DMS153 treated with DMSO at 0.1 percent for 48 hours (cell line): ENCODE measurements at regions not wholly inside any gene's neighbourhood (a gene's known extent, or its start where the extent isn't known, plus 50 kb on each side); places are given as distances from the start of the nearest gene placed in this dataset.

ENCODE experiments used
- DNase-seq: peaks from one replicate; lab custom pipeline; 2025; ENCODE audit not compliant: unreplicated experiment; lab: John Stamatoyannopoulos, UW

DNA sequence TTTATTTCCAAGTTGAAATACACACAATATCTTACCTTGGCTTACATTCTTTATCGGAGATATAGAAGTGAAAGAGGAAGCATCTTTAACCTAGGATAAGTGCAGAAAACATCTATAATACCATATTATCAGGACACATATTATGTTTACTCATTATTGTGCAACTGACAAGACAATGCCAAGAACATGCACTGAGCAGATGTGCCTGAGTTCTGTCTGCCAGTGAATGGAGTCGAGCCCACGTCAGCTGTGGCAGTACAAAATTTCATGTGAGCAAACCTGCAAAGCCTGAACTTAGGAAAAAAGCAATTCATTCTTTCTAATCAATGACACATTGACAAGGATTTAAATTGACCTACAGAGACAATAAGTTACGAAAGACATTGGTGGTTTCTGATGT, 154.4 kb downstream of the AXIN2 start:
- no peak for DNase-seq

DNA sequence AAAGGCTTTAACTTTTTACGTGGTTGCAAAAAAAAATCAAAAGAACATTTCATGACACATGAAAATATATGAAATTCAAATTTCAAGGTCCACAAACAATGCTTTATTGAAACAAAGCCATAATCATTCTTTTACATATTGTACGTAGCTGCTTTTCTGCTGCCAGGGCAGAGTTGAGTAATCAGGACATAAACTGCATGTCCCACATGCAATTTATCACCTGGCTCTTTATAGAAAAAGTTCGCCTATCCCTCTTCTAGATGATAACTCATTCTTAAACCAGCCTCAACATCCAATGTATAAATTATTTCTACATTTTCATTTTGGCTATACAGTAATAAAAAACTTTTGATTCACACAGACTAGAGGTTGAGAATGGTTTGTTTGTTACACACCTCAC, 154.9 kb downstream of the AXIN2 start:
- no peak for DNase-seq

DNA sequence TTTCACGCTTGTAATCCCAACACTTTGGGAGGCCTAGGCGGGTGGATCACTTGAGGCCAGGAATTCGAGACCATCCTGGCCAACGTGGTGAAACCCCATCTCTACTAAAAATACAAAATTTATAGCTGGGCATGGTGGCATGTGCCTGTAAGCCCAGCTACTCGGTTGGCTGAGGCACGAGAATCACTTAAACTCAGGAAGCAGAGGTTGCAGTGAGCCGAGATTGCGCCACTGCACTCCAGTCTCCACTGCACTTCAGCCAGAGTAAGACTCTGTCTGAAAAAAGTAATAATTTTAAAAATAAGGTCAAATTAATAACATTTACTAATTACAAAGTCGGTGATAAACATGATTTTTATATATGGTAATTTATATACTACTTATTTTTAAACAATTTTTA, 155.9 kb downstream of the AXIN2 start:
- no peak for DNase-seq

DNA sequence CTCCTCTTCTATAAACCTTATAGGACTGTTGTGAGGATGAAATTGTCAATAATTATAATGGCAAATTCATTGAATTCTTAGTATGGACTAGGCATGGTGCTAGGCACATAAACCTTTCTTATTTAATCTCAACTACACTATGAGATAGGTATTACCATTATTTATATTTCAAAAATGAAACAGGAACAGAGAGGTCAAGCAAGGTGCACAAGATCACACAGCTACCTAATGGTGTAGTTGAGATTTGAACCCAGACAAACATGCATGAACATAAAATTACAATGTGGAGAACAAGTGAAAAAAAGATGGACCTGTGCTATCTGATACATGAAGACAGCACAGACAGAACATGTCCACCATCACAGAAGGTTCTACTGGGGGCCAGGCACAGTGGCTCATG, 156.7 kb downstream of the AXIN2 start:
- DNase-seq = no peak

DNA sequence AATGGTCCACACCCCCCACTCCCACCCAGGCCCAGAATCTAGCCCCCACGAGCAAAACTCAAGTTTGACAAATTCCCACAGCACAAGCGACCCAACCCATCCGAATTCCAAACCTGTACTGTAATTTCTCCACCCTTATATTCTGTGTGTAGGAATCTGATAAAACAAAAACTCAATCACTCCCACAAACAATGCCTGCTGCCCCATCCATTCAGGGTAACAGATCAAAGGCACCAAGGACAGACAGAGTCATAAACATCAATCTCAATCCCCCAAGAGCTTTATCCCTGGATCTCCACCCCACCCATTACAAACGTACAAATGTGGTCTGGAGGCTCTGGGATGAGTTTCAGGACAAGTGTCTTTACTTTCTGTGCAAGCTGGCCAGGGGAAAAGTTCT, 157.8 kb downstream of the AXIN2 start:
- no peak for DNase-seq

DNA sequence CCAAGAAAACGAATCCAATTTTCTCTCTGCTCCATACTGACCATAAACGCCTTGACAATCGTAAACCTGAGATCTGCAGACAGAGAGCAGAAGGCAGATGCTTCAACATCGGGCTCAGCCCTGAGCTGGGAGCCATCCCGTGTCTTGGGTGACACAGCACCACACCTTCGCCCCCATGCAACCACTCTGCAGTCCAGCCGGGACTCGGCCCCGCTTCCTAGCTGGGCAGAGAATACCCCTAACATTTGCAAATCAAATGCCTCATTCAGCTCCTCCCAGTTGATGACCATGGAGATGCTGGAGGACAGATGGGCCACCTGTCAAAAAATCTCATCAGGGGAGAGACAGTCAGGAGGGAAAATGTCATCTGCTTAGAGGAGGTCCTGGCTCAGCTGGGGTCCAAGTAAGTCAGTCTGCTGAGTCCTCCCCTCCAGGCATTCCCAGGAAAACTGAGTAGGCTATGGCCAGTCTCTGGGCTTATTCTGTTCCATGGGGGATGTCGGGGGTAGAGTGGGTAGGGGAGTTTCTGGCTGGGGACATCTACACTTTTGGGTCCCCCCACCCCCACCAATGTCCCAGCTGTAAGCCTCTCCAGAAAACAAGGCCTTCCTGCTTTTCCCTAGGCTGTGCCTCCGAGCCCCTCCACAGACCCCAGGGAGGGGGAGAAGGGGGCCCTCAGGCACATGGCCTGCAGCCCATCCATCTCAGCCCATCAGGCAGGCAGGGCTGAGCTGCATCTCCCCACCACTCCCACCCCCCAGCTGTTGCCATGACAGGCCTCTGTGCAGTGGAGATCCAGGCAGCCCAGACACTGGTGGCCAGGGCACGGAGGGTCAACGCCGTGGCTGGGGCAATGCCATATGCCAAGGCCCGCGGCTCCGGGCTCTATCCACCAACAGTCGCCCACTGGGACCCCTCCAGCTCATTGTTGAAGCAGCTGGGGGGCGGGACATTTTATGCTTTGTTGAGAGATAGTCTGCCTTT, 158.6 kb downstream of the AXIN2 start:
- no peak for DNase-seq

DNA sequence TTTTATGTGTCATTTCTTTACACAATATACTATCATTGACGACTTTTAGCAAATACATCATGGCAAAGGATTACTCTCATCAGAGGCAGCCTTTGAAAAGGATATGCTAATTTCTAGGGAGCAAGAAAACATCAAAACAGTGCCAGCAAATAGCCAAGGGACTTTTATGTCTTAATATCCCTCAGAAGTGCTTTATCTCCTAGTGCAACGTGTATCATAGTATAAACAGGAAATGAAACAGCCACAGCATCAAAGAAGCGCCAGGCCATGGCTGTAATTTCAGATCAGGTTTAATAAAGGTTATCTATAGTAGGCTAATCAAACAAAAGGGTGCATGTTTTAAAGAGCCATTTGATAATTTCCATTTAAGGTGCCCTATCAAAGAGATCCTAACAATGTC, 159.9 kb downstream of the AXIN2 start:
- no peak for DNase-seq

DNA sequence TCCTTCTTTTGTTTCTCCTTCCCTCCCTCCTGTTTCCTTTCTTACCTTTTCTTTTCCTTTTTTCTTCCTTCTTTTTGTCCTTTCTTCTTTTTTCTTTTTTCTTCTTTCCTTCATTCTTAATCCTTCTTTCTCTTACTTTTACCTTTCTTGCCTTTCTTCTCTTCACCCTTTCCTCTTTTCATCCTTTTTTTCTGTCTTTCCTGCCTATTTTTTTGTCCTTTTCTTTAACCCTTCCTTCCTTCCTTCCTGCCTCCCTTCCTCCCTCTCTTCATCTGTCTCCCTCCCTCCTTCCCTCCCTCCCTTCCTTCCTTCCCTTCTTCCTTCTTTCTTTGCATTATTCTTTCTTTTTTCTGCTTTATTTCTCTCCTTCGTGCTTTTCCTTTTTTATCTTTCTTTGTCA, 160.7 kb downstream of the AXIN2 start:
- DNase-seq = no peak

DNA sequence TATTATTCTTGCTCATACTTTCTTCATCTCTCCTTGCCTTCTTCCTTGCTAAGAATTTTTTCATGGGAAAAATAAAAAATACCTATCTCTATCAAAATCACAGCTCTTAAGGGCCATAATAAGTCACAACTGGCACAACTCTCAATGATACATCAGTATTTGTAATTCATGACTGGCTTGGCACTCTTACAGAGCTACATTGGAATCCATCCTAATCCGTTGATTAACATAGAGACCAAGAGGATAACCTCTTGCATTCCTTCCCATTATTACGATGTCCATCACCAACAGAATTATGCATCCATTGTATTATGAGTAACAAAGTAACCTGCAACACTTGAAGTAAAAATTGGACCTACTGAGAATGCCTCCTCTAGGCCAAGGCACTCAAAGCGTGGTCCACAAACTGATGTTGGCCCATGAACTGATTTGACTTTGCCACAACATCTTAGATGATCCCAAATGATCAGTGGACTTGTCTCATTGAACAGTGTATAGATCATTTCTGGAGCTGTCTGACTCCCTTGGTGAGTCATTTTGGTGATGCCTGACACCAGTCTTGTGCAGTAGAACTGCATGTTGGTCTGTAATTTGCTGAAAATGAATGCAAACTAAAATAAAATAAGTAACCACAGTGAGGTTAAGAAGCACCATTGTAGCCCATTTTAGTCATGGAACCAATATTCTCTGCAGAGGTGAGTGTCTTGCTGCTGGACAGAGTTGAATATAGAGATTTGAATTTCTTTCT, 163.2 kb downstream of the AXIN2 start:
- no peak for DNase-seq

DNA sequence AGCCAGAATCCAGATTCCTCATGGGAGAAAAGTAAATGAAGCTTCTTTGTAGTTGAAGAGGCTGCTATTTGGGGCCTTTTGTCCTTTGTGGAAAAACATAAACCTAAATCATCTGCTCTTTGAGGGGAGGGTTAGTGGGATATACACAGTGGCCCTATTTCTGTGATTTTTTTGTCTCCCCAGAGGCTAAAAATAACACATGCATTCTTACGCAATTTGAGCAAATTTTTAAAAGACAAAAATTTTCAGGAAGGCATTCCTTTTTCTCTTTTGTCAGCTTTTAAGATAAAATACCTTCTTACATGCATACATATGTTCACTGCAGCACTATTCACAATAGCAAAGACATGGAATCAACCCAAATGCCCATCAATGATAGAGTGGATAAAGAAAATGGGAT, 165.5 kb downstream of the AXIN2 start:
- DNase-seq = no peak

DNA sequence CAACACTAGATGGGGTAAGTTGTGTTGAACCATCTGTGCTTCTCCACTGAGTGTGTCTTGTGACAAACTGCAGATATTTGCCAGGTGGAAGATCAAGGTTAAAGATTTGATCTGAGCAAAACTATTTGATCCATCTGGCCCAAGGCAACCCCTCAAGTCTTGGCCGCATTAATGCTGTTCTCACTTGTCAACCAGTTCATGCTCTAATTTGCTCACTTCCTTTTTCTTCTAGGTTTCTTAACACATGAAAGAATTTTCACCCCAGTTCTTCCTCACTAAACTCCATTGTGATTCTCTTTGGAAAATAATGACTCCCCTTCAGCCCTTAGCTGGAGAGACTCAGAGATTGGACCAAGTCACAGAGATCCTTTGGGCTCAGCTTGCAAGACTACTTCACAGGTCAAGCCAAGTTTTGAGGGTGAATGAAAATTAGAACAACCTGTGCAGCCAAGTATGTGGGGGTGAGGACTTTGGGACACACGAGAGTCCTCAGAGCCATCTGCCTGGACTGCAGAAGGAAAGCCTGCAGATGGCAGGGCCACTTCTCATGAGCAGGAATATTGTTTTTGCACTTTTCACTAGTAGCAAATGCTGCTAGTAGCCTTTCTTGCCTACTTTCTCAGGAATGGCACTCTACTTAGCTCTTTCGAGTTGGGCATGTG, 166.5 kb downstream of the AXIN2 start:
- DNase-seq = no peak

DNA sequence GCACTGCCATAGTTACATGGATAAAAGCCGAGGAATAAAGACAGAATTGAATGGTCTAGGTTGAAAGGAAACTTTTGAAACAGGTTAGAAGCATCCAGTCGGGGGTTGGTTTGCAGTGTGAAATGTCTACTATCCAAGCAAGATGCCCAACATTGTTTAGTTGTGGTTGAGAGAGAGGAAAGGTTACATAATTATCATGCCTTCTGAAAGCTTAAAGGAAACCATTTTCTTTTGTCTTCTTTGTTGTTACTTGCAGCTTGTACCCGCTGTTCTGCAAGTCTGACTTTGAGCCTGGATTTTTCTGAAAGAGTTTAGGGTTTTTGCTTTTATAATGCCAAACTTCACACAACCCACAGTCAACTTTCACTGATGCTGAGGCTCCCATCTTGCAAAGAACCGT, 167.9 kb downstream of the AXIN2 start:
- no peak for DNase-seq

DNA sequence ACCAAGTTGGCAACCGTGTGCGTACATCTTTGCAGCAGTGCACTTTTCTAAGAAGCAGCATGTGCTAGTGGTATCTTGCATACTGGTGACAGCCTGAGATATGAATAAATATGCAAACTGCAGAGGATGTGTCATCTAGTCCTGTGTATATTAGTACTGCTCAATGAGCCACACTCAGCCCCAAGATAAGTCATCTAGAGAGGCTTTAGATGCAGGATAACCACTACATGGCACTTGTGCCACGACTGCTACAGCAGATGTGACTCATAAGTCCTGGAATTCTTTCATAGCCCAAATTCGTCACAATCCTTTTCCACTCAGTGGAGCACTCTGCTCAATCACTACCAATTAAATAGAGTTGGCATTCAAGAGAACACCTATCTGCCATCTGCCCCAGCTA, 171.5 kb downstream of the AXIN2 start:
- no peak for DNase-seq

DNA sequence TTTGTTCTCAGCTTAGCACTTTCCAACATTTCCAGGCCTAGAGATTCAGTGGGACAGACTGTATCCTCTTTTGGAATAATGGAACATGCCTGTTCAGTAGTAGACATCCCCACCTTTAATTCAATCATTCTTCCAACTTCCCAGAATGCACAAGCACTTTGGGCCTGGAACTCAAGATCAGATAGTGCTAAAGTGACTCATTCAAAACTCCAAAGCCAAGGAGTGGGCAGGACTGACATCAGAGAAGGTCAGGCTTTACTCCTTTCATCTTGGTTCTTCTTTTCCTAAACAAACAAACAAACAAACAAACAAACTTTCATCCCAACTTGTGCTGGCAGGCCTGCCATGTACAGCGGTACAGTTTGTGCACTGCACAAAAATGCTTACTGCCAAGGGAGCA, 172.0 kb downstream of the AXIN2 start:
- DNase-seq = no peak

DNA sequence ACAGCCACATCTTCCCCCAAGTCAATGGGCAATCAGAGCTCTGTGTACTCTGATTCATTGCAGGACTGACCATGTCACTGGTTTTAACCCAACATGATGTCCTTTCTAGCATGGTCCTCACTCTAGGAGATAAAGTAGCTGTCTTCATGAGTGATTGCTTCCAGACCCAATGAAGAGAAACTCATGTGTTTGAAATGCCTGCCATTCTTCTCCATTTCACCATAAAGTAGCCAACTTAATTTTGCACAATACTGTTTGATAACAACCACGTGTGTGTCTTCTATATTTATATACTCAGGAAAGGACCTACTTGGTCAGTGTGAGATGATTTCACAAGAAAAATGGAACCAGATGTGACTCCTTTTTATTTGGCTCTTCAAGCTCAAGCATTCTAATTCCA, 172.5 kb downstream of the AXIN2 start:
- no peak for DNase-seq

DNA sequence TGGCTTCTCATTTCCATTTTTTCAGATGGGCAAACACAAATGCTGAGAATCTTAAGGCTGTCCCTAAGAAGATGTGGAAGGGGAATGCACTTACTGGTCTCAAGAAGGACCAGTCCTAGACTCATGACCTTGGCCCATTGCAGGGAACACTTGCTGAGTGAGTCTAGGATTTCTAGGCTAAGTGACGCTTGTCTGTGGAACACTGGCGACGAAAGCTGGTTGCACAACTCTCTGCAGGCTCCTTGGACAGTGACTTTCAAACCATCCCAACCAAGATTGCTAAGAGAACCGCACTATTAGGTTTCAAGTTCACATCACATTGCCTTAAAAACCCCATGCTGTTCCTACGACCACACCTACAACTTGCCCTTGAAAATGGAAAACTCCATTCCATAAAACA, 174.1 kb downstream of the AXIN2 start:
- DNase-seq = no peak

DNA sequence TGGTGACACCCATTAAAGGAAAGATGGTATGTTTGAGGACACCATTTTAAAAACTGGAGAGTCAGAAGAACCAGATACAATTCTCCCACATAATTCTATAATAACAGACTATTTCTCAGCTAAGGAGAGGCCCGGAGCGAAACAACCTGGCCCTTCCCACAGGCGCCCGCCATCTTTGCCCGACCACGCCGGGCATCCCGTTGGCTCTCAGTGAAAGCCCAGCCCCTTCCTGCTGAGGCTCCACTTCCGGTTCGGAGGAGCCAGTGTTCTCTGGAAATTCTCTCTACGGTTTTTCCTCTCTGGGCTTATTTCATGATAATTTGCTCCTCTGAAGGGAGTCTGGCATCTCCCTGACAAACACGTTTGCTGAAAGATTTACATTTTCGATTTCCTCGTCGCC, 175.7 kb downstream of the AXIN2 start:
- DNase-seq = no peak

DNA sequence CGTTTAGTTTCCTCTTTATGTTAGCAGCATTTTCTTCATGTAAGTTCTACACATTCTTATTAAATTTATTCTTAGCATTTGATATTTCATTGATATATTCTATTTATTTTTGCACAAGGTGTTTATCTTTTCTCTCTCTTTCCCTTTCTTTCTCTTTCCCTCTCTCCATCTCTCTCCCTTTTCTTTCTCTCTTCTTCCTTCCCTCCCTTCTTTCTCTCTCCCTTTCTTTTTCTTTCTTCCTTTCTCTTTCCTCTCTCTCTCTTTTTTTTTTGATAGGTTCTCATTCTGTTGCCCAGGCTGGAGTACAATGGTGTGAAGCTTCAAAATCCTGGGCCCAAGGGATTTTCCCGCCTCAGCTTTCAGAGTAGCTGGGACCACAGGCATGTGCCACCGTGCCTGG, 176.4 kb downstream of the AXIN2 start:
- DNase-seq = no peak

DNA sequence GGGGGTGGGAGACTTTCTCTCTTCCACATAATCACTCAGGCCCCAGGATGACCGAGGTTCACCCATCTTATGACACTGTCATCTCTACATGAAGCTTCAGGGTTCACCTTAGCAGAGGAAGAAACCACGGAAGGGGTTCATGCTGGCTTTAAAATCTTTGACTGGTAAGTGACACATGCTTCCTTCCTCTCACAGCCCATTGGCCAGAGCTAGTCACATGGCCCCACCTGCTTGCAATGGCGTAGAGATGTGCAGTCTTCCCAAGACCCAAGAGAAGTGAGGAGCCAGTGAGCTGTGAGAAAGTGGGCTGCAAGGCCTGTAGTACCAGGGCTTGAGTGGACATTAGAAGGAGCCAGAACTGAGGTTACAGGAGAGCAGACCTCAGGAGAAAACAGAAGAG, 180.3 kb downstream of the AXIN2 start:
- no peak for DNase-seq

DNA sequence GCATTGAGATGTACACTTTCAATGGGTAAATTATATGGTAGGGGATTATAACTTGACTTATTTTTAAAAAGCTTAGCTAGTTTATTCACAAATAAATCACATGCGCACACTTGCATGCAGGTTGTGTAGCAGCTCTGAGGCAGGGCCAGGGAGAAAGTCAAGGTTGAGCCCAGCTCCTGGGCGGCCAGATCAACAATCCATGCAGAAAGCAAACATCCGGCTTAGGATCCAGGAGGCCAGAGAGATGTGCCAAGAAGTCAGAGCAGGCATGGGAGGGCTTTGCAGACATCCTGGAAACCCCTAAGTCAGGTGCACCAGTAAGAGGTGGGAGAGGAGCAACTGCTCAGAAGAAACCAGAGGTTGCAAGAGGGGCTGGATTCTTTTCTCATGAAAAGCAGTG, 186.5 kb downstream of the AXIN2 start:
- DNase-seq = no peak

DNA sequence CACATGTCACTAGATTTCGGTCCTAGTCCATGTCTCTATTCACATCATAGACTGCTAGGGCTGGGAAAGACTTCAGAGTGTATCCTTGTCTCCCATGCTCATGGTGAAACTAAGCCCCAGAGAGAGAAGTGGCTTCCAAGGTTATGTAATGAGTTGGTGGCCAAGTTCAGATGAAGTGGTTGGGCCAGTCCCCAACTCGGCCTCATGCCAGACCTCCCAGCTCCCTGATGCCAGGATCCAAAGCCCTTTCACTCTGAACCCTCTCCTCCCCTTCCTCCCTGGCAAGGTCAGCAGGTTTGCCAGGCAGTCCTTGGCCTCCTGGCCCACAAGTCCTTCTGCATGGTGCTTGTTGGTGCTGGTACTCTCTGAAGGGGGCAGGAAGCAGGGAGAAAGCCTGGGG, 189.7 kb downstream of the AXIN2 start:
- DNase-seq = no peak

DNA sequence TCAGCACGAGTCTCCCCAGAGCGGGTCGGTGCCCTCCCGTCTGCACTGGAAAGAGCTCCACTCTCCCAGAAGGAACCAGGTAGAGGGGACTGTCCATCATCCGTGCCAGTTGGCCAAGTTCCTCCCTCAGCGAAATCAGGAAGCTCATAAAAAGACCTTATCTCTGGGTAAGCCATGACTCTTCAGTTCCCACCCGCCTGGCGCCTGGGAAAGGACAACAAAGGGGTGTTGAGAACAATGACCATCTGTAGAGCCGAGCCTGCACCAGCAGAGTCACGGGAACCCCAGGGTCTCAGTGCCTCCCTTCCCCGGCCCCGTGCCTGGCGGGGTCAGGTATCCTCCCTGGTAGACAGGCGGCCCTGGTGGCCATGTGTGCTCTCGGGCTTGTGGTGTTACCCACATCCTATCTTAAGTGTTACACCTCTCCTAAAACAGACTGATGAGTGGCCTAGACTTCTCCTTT, 190.7 kb downstream of the AXIN2 start:
- no peak for DNase-seq
